RWPE2 (cell line): ENCODE measurements at regions not wholly inside any gene's neighbourhood (a gene's known extent, or its start where the extent isn't known, plus 50 kb on each side); places are given as distances from the start of the nearest gene placed in this dataset.

ENCODE experiments used
- ATAC-seq: fragments of 200-7000 bp; cut with Tn5 transposase; 3 replicates; pipeline ENCODE4 v1.9.1; 2021; ENCODE audit warnings: low read depth
- DNase-seq: peaks from one replicate; pipeline ENCODE4 v3.0.0-alpha.2; 2020; ENCODE audit warnings: low spot score
- H3K27ac ChIP-seq: fragments of 450-650 bp; 2 replicates; pipeline ENCODE4 v1.5.1; 2017; ENCODE audit warnings: mild to moderate bottlenecking; ENCODE audit not compliant: poor library complexity, severe bottlenecking
- H3K27me3 ChIP-seq: fragments of 250-450 bp; sonication (Bioruptor Pico); 2 replicates; pipeline ENCODE4 v1.5.1; 2021; ENCODE audit warnings: mild to moderate bottlenecking, moderate library complexity; ENCODE audit not compliant: insufficient read depth, poor library complexity, severe bottlenecking
- H3K36me3 ChIP-seq: fragments of 250-450 bp; sonication (Bioruptor Pico); 2 replicates; pipeline ENCODE4 v1.5.1; 2020; ENCODE audit warnings: low read depth, mild to moderate bottlenecking, moderate library complexity
- H3K4me1 ChIP-seq: fragments of 250-450 bp; sonication (Bioruptor Pico); 2 replicates; pipeline ENCODE4 v1.5.1; 2021; ENCODE audit warnings: mild to moderate bottlenecking, moderate library complexity; ENCODE audit not compliant: insufficient read depth, poor library complexity, severe bottlenecking
- H3K4me3 ChIP-seq: fragments of 250-450 bp; sonication (Bioruptor Pico); 2 replicates; pipeline ENCODE4 v1.5.1; 2021; ENCODE audit warnings: mild to moderate bottlenecking, moderate library complexity; ENCODE audit not compliant: severe bottlenecking
- H3K9me3 ChIP-seq: fragments of 250-450 bp; sonication (Bioruptor Pico); 2 replicates; pipeline ENCODE4 v1.5.1; 2021; ENCODE audit warnings: mild to moderate bottlenecking, moderate library complexity; ENCODE audit not compliant: severe bottlenecking
- CTCF ChIP-seq: fragments of 450-650 bp; IDR thresholded peaks from one replicate; pipeline ENCODE4 v1.5.1; 2017; ENCODE audit warnings: mild to moderate bottlenecking, moderate library complexity; ENCODE audit not compliant: poor library complexity, severe bottlenecking

- peaks cover 18% of the 10 kb centered on the region for H3K4me1 ChIP-seq
- H3K9me3 ChIP-seq, result no peaks in the 10 kb centered on the region
- no peaks in the 10 kb centered on the region for H3K36me3 ChIP-seq
- ATAC-seq (no peak), DNase-seq (no peak)
- H3K27ac ChIP-seq, result no peak overlapping the region
- H3K4me3 ChIP-seq, result no peak overlapping the region
- TF ChIP-seq CTCF, result no peak
- H3K27me3 ChIP-seq, result no peaks in the 10 kb centered on the region
Measured at GRCh38 chr6:133644548-133644891, 244.4 kb upstream of the TCF21 start.

GRCh38 chr6:133644892-133645619, 243.9 kb upstream of the TCF21 start:
- H3K4me1 ChIP-seq, result peaks cover 18% of the 10 kb centered on the region
- ATAC-seq, result no peak
- no peaks in the 10 kb centered on the region for H3K36me3 ChIP-seq
- H3K27me3 ChIP-seq, result no peaks in the 10 kb centered on the region
- no peak overlapping the region for H3K4me3 ChIP-seq
- H3K9me3 ChIP-seq, result no peaks in the 10 kb centered on the region
- DNase-seq, result no peak
- TF ChIP-seq CTCF, result no peak
- peak overlapping the region; percentile 67 for H3K27ac ChIP-seq

GRCh38 chr6:133645966-133646740, 242.8 kb upstream of the TCF21 start:
- no peaks in the 10 kb centered on the region for H3K27me3 ChIP-seq
- TF ChIP-seq CTCF, result no peak
- no peak overlapping the region for H3K4me3 ChIP-seq
- peaks cover 18% of the 10 kb centered on the region for H3K4me1 ChIP-seq
- no peaks in the 10 kb centered on the region for H3K9me3 ChIP-seq
- peak overlapping the region; percentile 67 for H3K27ac ChIP-seq
- no peak for DNase-seq
- H3K36me3 ChIP-seq, result no peaks in the 10 kb centered on the region
- ATAC-seq, result peak; percentile 80

GRCh38 chr6:133648581-133648980, 240.3 kb upstream of the TCF21 start:
- no peaks in the 10 kb centered on the region for H3K9me3 ChIP-seq
- no peaks in the 10 kb centered on the region for H3K27me3 ChIP-seq
- H3K4me3 ChIP-seq, result no peak overlapping the region
- no peak for TF ChIP-seq CTCF
- ATAC-seq (no peak), DNase-seq (no peak)
- no peak overlapping the region for H3K27ac ChIP-seq
- H3K4me1 ChIP-seq, result peaks cover 15% of the 10 kb centered on the region
- H3K36me3 ChIP-seq, result no peaks in the 10 kb centered on the region

GRCh38 chr6:133671376-133671775, 217.5 kb upstream of the TCF21 start:
- H3K27me3 ChIP-seq, result no peaks in the 10 kb centered on the region
- TF ChIP-seq CTCF, result no peak
- DNase-seq (no peak), ATAC-seq (no peak)
- no peak overlapping the region for H3K27ac ChIP-seq
- H3K9me3 ChIP-seq, result no peaks in the 10 kb centered on the region
- no peaks in the 10 kb centered on the region for H3K36me3 ChIP-seq
- H3K4me1 ChIP-seq, result no peaks in the 10 kb centered on the region
- no peak overlapping the region for H3K4me3 ChIP-seq
